ENCODE measurements at regions not wholly inside any gene's neighbourhood (a gene's known extent, or its start where the extent isn't known, plus 50 kb on each side); places are given as distances from the start of the nearest gene placed in this dataset.
"Not testable (repeated sequence)": the region's sequence is repeated elsewhere in the genome, so short reads cannot be mapped to it uniquely, and the experiment has no call there.

GRCh38 chr3:154678041-154678654 is 248.2 kb upstream of the GPR149 start:
- no peak for DNase-seq (ENCODE audit: low read depth)

DNA sequence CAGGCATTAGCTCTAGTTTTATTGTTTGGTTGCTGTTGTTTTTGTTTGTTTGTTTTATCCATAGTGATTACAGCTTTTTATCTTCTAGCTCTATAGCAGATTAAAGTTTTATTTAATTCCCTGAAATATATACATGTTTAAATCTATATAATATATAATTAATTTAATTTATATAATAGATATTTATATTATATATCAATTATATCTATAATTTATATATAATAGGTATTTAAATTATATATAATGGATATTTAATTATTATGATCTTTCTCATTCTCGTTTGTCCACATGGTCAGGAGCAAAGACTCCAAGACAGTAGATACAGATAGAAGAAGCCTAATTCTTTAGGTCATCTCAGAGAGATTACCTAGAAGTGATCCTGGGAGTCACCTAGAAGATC is 238.8 kb upstream of the GPR149 start:
- no peak for DNase-seq (ENCODE audit: low read depth)

GRCh38 chr3:154668187-154668586 is 238.2 kb upstream of the GPR149 start:
- no peak for DNase-seq (ENCODE audit: low read depth)

GRCh38 chr3:154666542-154666941 is 236.6 kb upstream of the GPR149 start:
- no peak for DNase-seq (ENCODE audit: low read depth)

GRCh38 chr3:154664714-154665113 is 234.7 kb upstream of the GPR149 start:
- DNase-seq (ENCODE audit: low read depth) = no peak

- DNase-seq (ENCODE audit: low read depth) = no peak
Measured at GRCh38 chr3:154662851-154663250, 232.9 kb upstream of the GPR149 start.

- DNase-seq (ENCODE audit: low read depth) = no peak
Measured at GRCh38 chr3:154660811-154661210, 230.8 kb upstream of the GPR149 start.

GRCh38 chr3:154658000-154658399 is 228.0 kb upstream of the GPR149 start:
- no peak for DNase-seq (ENCODE audit: low read depth)

GRCh38 chr3:154657218-154657617 is 227.2 kb upstream of the GPR149 start:
- DNase-seq (ENCODE audit: low read depth) = no peak

DNA sequence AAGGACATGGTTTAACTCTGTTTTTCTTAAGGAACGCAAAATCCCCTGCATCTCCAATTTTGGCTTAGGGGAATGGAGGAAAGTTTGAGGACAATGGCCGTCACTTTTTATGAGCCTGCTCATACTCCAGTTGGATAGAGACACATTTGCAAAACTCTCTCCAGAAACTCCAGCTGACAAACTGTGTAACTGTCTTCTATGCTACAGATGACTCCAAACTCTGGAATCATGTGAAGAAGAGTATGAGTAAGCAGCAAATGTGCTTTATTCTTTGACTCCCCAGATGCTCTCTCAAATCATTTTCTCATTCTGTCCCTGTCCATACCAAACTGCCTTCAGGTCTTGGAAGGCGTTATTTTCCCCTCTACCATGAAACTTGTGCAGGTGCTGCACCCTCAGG is 226.5 kb upstream of the GPR149 start:
- DNase-seq (ENCODE audit: low read depth) = no peak

GRCh38 chr3:154642145-154642544 is 212.2 kb upstream of the GPR149 start:
- DNase-seq (ENCODE audit: low read depth) = no peak

DNA sequence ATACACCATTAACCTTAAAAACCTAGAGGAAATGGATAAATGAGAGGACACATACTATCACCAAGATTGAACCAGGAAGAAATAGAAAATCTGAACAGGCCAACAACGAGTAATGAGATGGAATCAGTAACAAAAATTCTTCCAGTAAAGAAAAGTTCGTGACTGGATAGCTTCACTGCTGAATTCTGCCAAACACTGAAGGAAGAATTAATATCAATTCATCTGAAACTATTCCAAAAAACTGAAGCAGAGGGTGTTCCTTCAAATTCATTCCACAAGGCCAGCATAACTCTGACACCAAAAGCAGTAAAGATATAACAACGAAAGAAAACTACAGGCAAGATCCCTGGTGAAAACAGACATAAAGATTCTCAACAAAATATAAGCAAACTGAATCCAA is 195.8 kb upstream of the GPR149 start:
- no peak for DNase-seq (ENCODE audit: low read depth)

- DNase-seq (ENCODE audit: low read depth) = not testable (repeated sequence)
Measured at GRCh38 chr3:154619621-154620020, 189.6 kb upstream of the GPR149 start.

DNA sequence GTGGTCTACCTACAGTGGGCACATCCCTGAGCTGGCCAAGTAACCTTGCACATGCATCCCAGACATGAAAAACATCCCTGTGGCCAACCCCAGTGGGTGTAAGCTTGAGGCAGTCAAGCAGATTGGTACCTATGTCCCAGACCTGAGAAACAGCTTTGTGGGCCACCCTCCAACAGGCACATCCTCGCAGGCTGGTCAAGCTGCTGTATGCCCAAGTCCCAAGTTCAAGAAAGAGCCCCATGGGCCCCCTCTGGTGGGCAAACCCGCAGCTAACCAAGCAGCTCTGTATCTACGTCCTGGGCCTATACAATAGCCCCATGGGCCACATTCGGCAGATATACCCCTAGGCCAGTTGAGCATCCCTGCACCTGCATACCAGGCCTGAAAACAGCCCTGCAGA is 186.3 kb upstream of the GPR149 start:
- no peak for DNase-seq (ENCODE audit: low read depth)

DNA sequence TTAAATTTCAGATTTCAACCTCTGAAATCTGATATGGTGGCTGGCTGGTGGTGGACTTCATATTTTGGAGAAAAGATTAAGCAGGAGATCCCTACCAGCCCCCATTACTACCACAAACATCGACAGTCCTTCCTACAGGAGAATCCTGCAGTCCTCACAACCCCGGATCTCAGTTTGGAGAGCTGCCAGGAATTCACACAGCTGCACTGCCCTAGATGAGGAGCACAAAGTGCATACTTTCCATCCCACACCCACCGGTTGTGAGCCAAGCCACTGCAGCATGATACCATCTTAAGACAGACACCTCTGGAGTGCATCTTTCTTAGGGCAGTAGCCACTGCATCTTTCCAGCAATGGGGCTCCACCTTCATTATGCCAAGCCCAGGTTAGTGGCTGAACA is 185.5 kb upstream of the GPR149 start:
- no peak for DNase-seq (ENCODE audit: low read depth)

- no peak for DNase-seq (ENCODE audit: low read depth)
Measured at GRCh38 chr3:154614601-154615000, 184.6 kb upstream of the GPR149 start.

DNA sequence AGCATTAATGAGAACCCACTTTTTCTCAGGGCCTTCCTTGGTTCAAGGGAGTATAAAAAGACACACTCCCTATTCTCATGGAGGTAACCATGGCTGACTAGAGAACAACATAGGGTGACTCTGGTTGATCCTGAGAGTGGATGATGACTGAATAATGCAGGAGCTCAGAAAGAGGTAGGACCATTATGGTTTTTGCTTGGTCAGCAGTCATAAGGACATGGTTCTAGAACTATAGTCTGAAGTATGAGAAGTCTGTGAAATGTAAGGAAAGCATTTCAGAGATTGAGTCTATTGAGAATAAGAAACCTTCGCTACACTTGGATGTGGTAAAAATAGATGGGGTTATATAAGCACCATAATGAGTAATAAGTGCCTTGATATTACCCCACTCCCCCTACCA is 184.1 kb upstream of the GPR149 start:
- DNase-seq (ENCODE audit: low read depth) = no peak

DNA sequence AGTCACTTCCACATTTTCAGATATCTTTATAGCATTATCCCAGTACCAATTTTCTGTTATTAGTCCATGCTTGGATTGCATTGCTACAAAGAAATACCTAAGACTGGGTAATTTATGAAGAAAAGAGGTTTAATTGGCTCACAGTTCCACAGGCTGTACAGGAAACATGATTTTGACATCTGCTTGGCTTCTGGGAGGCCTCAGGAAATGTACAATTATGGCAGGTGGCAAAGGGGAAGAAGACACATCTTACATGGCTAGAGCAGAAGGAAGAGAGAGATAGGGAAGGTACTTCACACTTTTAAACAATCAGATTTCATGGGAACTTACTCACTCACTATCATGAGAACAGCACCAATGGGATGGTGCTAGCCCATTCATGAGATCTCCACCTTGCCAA is 172.3 kb upstream of the GPR149 start:
- DNase-seq (ENCODE audit: low read depth) = no peak

- no peak for DNase-seq (ENCODE audit: low read depth)
Measured at GRCh38 chr3:154598166-154598565, 168.2 kb upstream of the GPR149 start.

GRCh38 chr3:154590675-154591384 is 160.8 kb upstream of the GPR149 start:
- no peak for DNase-seq (ENCODE audit: low read depth)

GRCh38 chr3:154588831-154589230 is 158.8 kb upstream of the GPR149 start:
- no peak for DNase-seq (ENCODE audit: low read depth)

- DNase-seq (ENCODE audit: low read depth) = no peak
Measured at GRCh38 chr3:154584974-154585373, 155.0 kb upstream of the GPR149 start.

DNA sequence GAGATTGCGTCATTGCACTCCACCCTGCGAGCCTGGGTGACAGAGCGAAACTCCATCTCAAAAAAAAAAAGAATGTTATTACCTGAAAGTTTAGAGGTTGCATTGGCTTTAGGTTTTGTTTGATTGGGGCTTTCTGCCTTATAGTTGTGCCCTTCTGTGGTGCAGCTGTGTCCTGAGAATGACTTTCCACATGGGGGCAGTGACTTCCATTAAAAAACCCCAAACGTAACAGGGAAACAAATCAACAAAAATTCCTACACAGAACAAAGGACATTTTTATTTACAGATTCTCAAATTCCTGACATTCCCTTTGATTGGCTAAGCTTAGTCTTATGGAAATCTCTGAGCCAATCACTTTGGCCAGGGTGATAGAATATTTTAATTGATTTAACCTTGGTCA is 154.1 kb upstream of the GPR149 start:
- DNase-seq (ENCODE audit: low read depth) = no peak

GRCh38 chr3:154583086-154583634 is 153.2 kb upstream of the GPR149 start:
- DNase-seq (ENCODE audit: low read depth) = no peak

Data from RPMI7951 (cell line).